Activated CD4-positive, alpha-beta T cell treated with anti-CD3 and anti-CD28 coated beads, Interleukin-2, amount 10 ng/mL, durations not matched to agents 7 days and 5 days (primary cell): ENCODE measurements at regions not wholly inside any gene's neighbourhood (a gene's known extent, or its start where the extent isn't known, plus 50 kb on each side); places are given as distances from the start of the nearest gene placed in this dataset.
"Not testable (repeated sequence)": the region's sequence is repeated elsewhere in the genome, so short reads cannot be mapped to it uniquely, and the experiment has no call there.

Experiments
- CTCF ChIA-PET: fragments of 350-600 bp; sonication (Branson Sonifier 250); formaldehyde crosslinking; loops from one replicate; lab custom pipeline; 2021; ENCODE audit warnings: antibody characterized with exemption; lab: Charles Lee
- POLR2A ChIA-PET: fragments of 350-600 bp; sonication (Branson Sonifier 250); formaldehyde crosslinking; loops from one replicate; lab custom pipeline; 2021; ENCODE audit warnings: antibody characterized with exemption; lab: Charles Lee
- DNase-seq: peaks from one replicate; pipeline ENCODE4 v3.0.0-alpha.2; 2020
- H3K27ac Mint-ChIP-seq: one replicate; pipeline ENCODE4 v1.8.0; 2021; ENCODE audit warnings: mild to moderate bottlenecking, moderate library complexity, mixed read lengths
- H3K27me3 Mint-ChIP-seq: one replicate; pipeline ENCODE4 v1.8.0; 2021; ENCODE audit warnings: mixed read lengths
- H3K36me3 Mint-ChIP-seq: one replicate; pipeline ENCODE4 v1.8.0; 2021; ENCODE audit warnings: low read depth, mixed read lengths
- H3K4me1 Mint-ChIP-seq: one replicate; pipeline ENCODE4 v1.8.0; 2021; ENCODE audit warnings: mixed read lengths
- H3K4me3 Mint-ChIP-seq: one replicate; pipeline ENCODE4 v1.8.0; 2021; ENCODE audit warnings: mild to moderate bottlenecking, moderate library complexity, mixed read lengths
- H3K9me3 Mint-ChIP-seq: one replicate; pipeline ENCODE4 v1.8.0; 2021; ENCODE audit warnings: mixed read lengths

DNA sequence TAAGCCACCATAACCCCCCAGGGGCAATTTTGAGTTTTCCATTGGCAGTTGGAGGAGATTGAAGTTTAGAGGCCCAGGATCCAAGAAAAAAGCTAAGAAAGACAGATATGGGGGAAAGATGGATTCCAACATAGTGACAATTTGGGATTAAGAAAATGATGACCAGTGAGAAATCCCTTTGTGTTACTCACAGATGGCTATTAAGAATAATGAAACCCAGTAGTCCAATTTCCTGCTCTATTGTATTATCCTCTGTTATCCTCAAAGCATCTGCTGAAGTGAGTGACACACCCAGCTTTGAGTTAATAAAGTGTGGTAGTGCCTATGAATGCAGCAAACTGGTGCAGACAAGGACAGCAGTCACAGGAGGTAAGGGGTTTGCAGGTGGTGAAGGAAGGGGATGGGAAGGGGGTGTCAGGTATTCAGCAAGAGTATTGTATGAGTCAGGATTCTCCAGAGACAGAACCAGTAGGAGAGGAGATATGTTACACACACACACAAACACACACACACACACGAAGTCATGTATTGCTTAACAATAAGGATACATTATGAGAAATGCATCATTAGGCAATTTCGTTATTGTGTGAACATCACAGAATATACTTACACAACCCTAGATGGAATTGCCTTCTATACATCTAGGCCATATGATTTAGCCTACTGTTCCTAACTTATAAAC, 112.4 kb upstream of the VANGL1 start:
- Mint-ChIP-seq H3K27ac (no peak overlapping the region), H3K9me3 (no peaks in the 10 kb centered on the region), H3K27me3 (peaks cover 3% of the 10 kb centered on the region), H3K4me1 (no peaks in the 10 kb centered on the region), H3K36me3 (no peaks in the 10 kb centered on the region), H3K4me3 (no peak overlapping the region)
- ChIA-PET CTCF (no interaction called here), POLR2A (no interaction called here)
- DNase-seq: no peak

DNA sequence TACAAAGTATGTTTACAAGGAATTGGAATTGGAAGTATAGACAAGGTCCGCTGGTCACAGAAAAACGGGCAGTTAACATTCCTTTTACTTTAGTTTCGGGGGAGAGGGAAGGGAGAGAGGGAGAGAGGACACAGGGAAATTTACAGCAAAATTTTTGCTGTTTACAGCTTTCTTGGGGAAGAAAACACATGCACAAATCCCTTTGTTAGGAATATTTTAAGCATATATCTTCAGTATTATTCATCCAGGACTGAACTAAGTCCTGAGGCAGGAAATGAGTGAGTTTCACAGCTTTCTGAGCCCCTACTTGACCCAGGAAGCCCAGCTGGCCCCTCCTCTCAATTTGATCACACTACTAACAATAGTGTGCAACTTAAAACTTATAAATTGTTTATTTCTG, 113.4 kb upstream of the VANGL1 start:
- H3K27me3 Mint-ChIP-seq, H3K4me3 Mint-ChIP-seq, H3K9me3 Mint-ChIP-seq, DNase-seq, H3K27ac Mint-ChIP-seq, POLR2A ChIA-PET, H3K4me1 Mint-ChIP-seq, H3K36me3 Mint-ChIP-seq, CTCF ChIA-PET: not testable (repeated sequence)

DNA sequence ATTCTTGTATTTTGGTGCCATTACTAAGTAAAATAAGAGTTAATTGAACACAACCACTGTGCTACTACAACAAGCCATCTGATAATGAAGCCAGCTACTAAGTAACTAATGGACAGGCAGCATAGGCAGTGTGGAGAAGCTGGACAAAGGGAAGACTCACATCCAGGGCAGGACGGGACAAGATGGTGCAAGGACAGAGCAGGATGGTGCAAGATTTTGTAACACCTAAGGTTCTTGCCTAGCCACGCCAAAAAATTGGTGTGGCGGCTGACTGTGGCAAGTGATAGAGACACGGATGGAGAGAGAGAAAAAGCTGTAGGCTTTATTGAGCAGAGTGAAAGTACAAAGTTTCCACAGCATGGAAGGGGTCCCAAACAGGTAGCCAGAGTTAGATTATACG, 114.0 kb upstream of the VANGL1 start:
- Mint-ChIP-seq H3K4me3 (no peak overlapping the region), H3K9me3 (no peaks in the 10 kb centered on the region), H3K36me3 (no peaks in the 10 kb centered on the region), H3K27me3 (peaks cover 3% of the 10 kb centered on the region), H3K4me1 (no peaks in the 10 kb centered on the region), H3K27ac (no peak overlapping the region)
- ChIA-PET POLR2A (no interaction called here), CTCF (no interaction called here)
- DNase-seq: no peak

DNA sequence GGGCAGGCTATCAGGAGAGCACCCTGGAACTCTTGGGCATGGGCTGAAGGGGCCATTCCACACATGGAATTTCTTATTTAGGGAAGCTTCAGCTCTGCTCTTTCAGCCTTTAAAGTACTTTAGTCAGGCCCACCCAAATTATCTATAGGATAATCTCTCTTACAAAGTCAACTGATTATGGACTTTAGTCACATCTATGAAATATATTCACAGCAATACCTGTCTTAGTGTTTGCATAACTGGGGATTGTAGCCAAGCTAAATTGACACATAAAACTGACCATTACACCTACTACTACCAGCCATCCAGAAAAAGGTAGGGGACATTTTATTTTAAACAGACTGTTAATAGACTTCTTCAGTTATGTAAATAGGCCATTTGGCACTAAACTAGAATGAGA, 114.9 kb upstream of the VANGL1 start:
- POLR2A ChIA-PET: no interaction called here
- CTCF ChIA-PET: no interaction called here
- Mint-ChIP-seq H3K4me3 (no peak overlapping the region), H3K27me3 (peaks cover 3% of the 10 kb centered on the region), H3K4me1 (no peaks in the 10 kb centered on the region), H3K9me3 (no peaks in the 10 kb centered on the region), H3K27ac (no peak overlapping the region), H3K36me3 (no peaks in the 10 kb centered on the region)
- DNase-seq: no peak

DNA sequence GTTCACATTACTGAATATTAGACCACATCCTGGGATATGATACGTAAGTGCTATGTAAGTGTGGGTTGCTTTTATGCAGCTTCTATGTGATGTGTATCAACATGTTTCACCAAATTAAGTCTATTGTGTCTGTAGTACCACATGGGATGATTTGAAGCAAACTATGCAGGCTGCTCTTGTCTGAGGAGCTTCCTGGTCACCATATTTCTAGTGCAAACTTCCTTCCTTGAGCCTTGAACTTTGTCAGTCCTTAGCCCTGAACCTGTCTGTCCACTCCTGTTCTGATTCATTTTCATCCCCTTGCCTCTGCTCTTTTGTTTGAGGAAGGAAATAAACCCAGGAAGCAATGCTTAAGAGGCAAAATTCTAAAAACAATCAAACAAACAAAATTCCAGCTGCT, 117.5 kb upstream of the VANGL1 start:
- CTCF ChIA-PET: no interaction called here

DNA sequence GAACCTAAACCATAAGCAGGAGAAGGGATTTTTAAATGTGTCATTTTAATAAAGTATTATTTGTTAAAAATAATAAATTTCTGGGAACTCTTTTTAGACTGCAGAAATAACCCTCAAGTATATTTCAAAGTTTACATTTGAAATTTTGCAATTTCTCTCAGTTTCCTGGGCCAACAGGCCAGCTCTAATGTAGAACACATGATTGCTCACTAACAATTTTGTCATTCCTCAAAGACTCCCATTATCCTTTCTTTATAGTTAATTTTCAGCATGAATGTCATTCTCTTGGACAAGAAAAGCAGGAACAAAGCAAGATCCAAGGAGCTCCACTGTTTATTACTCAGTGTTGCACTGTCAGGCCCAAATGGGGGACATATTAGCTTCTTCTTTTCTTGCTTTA, 119.4 kb upstream of the VANGL1 start:
- Mint-ChIP-seq H3K4me3 (no peak overlapping the region), H3K36me3 (no peaks in the 10 kb centered on the region), H3K9me3 (no peaks in the 10 kb centered on the region), H3K4me1 (no peaks in the 10 kb centered on the region), H3K27ac (no peak overlapping the region), H3K27me3 (peaks cover 10% of the 10 kb centered on the region)
- DNase-seq: no peak
- POLR2A ChIA-PET: no interaction called here
- CTCF ChIA-PET: no interaction called here

More for the DNA sequence above, 117.5 kb upstream of the VANGL1 start:
- Mint-ChIP-seq H3K4me3 (no peak overlapping the region), H3K9me3 (no peaks in the 10 kb centered on the region), H3K36me3 (no peaks in the 10 kb centered on the region), H3K27ac (no peak overlapping the region), H3K4me1 (no peaks in the 10 kb centered on the region), H3K27me3 (peaks cover 9% of the 10 kb centered on the region)
- POLR2A ChIA-PET: no interaction called here
- no peak for DNase-seq

DNA sequence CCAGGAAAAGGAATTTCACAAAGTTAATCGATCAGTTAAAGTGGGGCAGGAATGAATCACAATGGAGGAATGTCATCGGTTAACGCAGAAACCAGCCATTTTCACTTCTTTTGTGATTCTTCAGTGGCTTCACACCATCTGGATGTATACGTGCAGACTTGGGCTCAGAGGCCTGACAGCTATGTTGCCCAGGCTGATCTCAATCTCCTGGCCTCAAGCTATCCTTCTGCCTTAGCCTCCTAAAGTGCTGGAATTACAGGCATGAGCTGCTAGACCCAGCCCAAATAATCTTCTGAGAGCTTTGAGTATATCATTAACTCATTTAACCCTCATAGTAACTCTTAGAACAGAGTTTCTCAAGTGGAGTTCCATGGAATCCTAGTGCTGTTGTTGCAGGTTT, 126.5 kb upstream of the VANGL1 start:
- Mint-ChIP-seq H3K4me3 (no peak overlapping the region), H3K27ac (no peak overlapping the region), H3K27me3 (peaks cover 7% of the 10 kb centered on the region), H3K9me3 (no peaks in the 10 kb centered on the region), H3K36me3 (no peaks in the 10 kb centered on the region), H3K4me1 (no peaks in the 10 kb centered on the region)
- CTCF ChIA-PET: no interaction called here
- DNase-seq: no peak
- POLR2A ChIA-PET: no interaction called here

DNA sequence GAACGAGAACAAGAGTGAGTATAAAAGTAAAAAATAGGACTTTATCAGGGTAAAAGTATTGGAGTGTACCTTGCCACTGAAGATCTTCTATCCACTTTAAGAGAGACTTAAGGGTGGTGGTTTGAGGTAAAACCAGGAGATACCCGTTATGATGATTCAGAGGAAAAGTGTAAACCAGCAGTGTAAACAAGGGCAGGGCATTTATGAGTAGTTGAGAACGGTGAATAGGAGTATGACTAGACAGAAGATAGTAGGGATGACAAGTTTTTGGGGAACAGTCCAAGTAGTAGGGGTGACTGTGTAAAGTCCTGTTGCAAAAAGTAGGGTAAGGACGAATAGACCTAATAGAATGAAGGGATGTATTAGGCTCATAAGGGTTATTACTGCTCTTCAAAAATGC, 131.5 kb upstream of the VANGL1 start:
- H3K27me3 Mint-ChIP-seq, H3K36me3 Mint-ChIP-seq, H3K27ac Mint-ChIP-seq, CTCF ChIA-PET, H3K4me3 Mint-ChIP-seq, DNase-seq, POLR2A ChIA-PET, H3K4me1 Mint-ChIP-seq, H3K9me3 Mint-ChIP-seq: not testable (repeated sequence)

DNA sequence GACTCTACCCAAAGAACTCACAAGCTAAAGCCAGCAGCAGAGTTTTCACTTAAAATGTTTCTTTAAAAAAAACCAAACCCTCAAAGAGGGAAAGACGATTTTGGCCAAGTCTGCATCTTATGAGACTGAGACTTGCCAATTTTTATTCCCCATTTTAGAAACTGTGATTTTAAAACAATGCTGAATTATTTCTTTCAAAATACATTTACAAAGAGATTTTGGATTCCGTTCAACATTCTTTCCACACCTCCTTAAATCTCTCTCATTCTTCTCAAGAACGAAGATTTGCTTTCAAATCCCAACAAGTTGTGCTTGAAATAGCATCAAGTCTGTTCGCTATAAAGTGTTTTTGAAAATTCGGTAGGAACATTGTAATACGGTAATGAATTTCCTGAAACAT, 133.9 kb upstream of the VANGL1 start:
- DNase-seq: no peak
- H3K27ac Mint-ChIP-seq: no peak overlapping the region
- H3K27me3 Mint-ChIP-seq: peaks cover 14% of the 10 kb centered on the region
- no peaks in the 10 kb centered on the region for H3K4me1 Mint-ChIP-seq
- CTCF ChIA-PET: no interaction called here
- no peak overlapping the region for H3K4me3 Mint-ChIP-seq
- no peaks in the 10 kb centered on the region for H3K9me3 Mint-ChIP-seq
- H3K36me3 Mint-ChIP-seq: no peaks in the 10 kb centered on the region
- POLR2A ChIA-PET: no interaction called here

DNA sequence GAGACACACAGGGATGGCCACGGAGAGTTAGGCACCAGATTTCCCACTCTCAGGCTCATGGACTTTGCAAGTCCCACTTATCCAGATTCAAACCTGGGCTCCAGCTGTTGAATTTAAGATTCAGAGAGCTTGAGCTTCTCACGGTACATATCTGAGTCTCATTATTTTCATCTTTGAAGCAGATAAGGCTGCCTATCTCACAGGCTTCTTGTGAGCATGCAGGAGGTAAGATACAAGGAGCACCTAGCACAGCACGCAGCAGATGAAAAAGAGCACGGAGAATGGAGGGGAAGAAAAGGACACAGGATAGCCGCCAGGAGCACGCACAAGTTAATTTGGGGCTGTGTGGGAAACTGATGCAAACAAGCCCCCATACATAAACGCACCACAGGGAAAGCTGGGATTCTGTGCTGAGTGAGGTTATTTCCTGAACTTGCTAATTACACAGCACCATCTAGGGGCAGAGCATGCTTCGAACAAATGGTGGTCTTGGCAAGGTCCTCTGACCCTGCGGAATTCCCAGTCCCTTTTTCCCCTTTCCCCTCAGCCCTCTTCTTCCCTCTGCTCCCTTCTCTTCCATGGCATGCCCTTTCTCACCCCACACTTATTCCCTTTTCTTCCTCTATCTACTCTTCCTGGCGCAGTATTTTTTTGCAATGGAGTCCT, 134.7 kb upstream of the VANGL1 start:
- H3K36me3 Mint-ChIP-seq: no peaks in the 10 kb centered on the region
- ChIA-PET POLR2A (no interaction called here), CTCF (no interaction called here)
- no peaks in the 10 kb centered on the region for H3K9me3 Mint-ChIP-seq
- DNase-seq: no peak
- H3K4me1 Mint-ChIP-seq: no peaks in the 10 kb centered on the region
- H3K4me3 Mint-ChIP-seq: no peak overlapping the region
- H3K27me3 Mint-ChIP-seq: peaks cover 14% of the 10 kb centered on the region
- H3K27ac Mint-ChIP-seq: no peak overlapping the region

DNA sequence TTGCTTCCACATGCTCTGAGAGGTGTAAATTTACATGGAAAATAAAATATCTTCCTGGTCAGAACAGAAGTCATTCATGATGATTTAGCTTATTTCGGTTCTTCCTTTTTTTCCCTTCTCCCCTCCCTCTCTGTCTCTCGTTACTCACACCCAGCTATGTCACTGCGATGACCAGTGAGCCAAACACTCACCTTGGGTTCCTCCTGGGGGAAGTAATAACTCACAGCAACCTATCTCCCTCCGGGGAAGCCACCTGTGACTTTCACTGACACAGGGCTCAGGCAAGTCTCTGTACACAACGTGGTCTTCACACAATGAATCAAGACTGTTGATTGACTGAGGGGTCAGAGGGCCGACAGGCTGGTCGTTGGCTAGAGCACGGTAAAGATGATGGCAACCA, 135.3 kb upstream of the VANGL1 start:
- ChIA-PET CTCF (no interaction called here), POLR2A (no interaction called here)
- Mint-ChIP-seq H3K36me3 (no peaks in the 10 kb centered on the region), H3K9me3 (no peaks in the 10 kb centered on the region), H3K4me3 (no peak overlapping the region), H3K27ac (no peak overlapping the region), H3K4me1 (no peaks in the 10 kb centered on the region), H3K27me3 (peaks cover 14% of the 10 kb centered on the region)
- DNase-seq: no peak

DNA sequence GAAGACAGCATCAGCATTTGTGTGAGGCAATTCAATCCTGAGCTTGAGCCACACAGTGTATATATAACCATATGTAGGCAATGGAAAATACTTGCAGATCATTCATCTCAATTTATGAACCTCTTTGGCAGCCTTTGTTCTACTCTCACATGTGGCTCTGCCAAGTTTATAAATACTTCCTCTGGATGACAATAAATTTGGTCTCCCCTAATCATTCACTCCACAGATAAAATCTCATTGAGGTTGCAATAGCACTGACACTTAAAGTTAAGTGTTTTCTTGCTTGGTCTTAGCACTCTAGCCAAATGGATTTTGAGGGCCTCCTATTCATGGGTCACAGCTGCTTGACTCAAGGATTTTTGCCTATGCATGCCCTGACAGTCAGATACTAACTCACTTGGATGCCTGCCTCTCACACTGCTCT, 136.6 kb upstream of the VANGL1 start:
- peaks cover 17% of the 10 kb centered on the region for H3K27me3 Mint-ChIP-seq
- H3K9me3 Mint-ChIP-seq: no peaks in the 10 kb centered on the region
- CTCF ChIA-PET: no interaction called here

DNA sequence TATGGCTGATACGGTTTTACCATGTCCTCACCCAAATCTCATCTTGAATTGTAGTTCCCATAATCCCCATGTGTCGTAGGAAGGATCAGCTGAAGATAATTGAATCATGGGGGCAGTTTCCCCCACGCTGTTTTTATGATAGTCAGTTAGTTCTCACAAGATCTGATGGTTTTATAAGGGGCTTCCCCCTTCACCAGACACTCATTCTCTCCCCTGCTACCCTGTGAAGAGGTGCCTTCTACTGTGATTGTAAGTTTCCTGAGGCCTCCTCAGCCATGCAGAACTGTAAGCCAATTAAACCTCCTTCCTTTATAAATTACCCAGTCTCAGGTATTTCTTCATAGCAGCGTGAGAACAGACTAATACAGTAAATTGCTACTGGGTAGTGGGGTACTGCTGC, 139.6 kb upstream of the VANGL1 start:
- CTCF ChIA-PET, H3K9me3 Mint-ChIP-seq: not testable (repeated sequence)

More for the DNA sequence above, 136.6 kb upstream of the VANGL1 start:
- no peaks in the 10 kb centered on the region for H3K4me1 Mint-ChIP-seq
- DNase-seq: no peak
- no peak overlapping the region for H3K4me3 Mint-ChIP-seq
- POLR2A ChIA-PET: no interaction called here
- no peak overlapping the region for H3K27ac Mint-ChIP-seq
- no peaks in the 10 kb centered on the region for H3K36me3 Mint-ChIP-seq

DNA sequence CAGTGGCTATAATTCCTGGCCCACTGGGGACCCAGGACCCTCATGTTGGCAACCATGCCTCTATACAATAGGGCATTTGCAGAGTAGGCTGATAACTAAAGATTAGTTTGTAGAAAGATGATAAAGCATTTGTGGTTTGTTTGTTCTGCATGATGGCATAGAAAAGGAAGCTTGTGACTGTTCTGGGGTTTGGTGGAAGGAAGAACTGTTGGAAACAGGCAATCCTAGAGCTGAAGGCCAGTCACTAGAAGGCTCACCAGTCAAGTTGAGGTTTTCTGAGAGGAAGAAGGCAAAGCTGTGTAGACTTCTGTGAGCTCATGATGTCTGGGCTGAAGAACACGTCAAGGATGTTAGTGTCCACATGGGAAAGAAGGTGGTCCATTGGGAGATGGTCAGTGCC, 140.3 kb upstream of the VANGL1 start:
- no peak for DNase-seq
- ChIA-PET POLR2A (no interaction called here), CTCF (no interaction called here)
- Mint-ChIP-seq H3K4me1 (no peaks in the 10 kb centered on the region), H3K27me3 (peaks cover 11% of the 10 kb centered on the region), H3K36me3 (no peaks in the 10 kb centered on the region), H3K27ac (no peak overlapping the region), H3K4me3 (no peak overlapping the region), H3K9me3 (no peaks in the 10 kb centered on the region)

More for the DNA sequence above, 139.6 kb upstream of the VANGL1 start:
- H3K36me3 Mint-ChIP-seq, H3K27ac Mint-ChIP-seq, H3K4me3 Mint-ChIP-seq, DNase-seq, POLR2A ChIA-PET, H3K4me1 Mint-ChIP-seq: not testable (repeated sequence)
- H3K27me3 Mint-ChIP-seq: peaks cover 13% of the 10 kb centered on the region
